ENCODE measurements at regions not wholly inside any gene's neighbourhood (a gene's known extent, or its start where the extent isn't known, plus 50 kb on each side); places are given as distances from the start of the nearest gene placed in this dataset.
"Not testable (repeated sequence)": the region's sequence is repeated elsewhere in the genome, so short reads cannot be mapped to it uniquely, and the experiment has no call there.

DNA sequence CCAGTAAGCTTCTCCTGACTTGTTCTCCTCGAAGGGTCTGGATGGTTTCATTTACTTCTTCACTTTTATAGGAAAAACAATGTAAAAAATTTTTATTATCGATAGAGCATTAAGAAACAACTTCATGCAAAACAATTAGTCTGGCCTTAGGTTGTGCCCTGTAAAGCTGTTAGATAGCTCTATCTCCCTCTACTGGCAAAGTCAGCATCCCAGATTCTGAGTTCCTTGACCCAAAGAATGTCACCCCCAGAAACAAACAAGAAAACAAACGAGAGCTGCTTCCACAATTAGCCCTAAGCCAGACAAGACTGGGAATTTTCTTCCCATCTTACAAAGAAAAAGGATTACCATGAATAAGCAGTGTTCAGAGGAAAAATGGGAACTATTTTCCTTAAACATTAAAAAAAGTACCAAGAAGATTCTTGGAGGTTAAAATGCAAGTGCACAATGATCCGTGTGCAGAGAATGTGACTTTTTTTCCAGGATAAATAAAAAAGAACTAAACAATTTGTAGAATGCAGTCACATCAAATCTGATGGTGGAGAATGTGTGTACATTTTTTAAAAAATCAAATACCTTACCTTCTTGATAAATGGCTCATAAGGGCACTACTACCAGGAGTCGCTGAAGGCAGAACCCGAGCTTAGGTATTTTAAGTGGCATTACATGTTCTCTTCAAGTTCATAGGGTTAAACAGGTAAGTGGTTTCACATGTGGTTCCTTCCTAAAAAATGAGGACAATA is 293.2 kb downstream of the FBXO8 start:
- Histone ChIP-seq H3K27me3 (ENCODE audit: control insufficient read depth, insufficient read depth, low read length) (no peaks in the 10 kb centered on the region), H3K4me3 (ENCODE audit: insufficient read depth, low read depth, low read length) (no peak overlapping the region), H3K36me3 (replicated peaks; ENCODE audit: control insufficient read depth, insufficient read depth, low read length) (no peaks in the 10 kb centered on the region)
- DNase-seq, result peak; percentile 5

GRCh38 chr4:173963523-173963922 is 319.9 kb downstream of the FBXO8 start:
- H3K4me3 ChIP-seq (ENCODE audit: insufficient read depth, low read depth, low read length); DNase-seq; H3K27me3 ChIP-seq (ENCODE audit: control insufficient read depth, insufficient read depth, low read length); H3K36me3 ChIP-seq (replicated peaks; ENCODE audit: control insufficient read depth, insufficient read depth, low read length): not testable (repeated sequence)

DNA sequence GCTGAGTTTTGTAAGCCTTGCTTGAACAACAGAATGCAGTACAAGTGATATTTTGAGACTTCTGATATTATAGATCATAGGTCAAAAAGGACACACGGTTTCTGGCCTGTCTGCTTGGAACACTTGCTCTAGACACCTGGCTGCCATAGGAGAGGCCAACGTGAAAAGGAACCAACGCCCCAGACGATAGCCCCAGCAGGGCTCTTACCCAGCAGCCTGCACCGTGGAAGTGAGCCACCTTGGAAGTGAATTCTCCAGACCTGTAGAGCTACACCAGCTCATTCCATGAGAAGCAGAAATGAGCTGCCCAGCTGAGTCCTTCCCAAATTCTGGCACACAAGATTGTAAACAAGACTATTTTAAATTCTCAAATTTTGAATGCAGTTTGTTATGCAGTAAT is 323.1 kb downstream of the FBXO8 start:
- Histone ChIP-seq H3K27me3 (ENCODE audit: control insufficient read depth, insufficient read depth, low read length) (no peaks in the 10 kb centered on the region), H3K36me3 (replicated peaks; ENCODE audit: control insufficient read depth, insufficient read depth, low read length) (no peaks in the 10 kb centered on the region), H3K4me3 (ENCODE audit: insufficient read depth, low read depth, low read length) (no peak overlapping the region)
- DNase-seq, result no peak

- Histone ChIP-seq H3K4me3 (ENCODE audit: insufficient read depth, low read depth, low read length) (no peak overlapping the region), H3K27me3 (ENCODE audit: control insufficient read depth, insufficient read depth, low read length) (no peaks in the 10 kb centered on the region), H3K36me3 (replicated peaks; ENCODE audit: control insufficient read depth, insufficient read depth, low read length) (no peaks in the 10 kb centered on the region)
- DNase-seq, result no peak
Observed at GRCh38 chr4:173958445-173958844, 325.0 kb downstream of the FBXO8 start.

GRCh38 chr4:173943547-173943946 is 339.9 kb downstream of the FBXO8 start:
- Histone ChIP-seq H3K4me3 (ENCODE audit: insufficient read depth, low read depth, low read length) (no peak overlapping the region), H3K27me3 (ENCODE audit: control insufficient read depth, insufficient read depth, low read length) (no peaks in the 10 kb centered on the region), H3K36me3 (replicated peaks; ENCODE audit: control insufficient read depth, insufficient read depth, low read length) (no peaks in the 10 kb centered on the region)
- no peak for DNase-seq

DNA sequence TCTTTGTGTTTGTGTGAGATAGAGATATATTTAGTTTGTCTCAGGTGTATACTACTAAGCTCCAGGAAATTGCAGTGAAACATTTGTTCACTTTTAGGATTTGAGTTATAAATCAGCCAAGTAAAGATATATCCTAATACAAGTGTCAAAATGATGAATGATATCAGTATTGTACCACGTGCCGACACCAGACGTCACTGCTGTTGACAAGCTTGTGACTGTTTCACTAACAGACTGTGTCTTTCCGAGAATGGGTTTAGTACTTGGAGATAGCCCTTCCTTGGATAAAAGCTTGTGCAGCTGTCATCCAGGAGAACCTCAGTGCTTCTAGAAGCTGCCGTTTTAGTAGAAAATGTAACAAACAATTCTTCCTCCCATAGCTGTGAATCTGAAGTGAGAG is 343.3 kb downstream of the FBXO8 start:
- no peak for DNase-seq
- no peaks in the 10 kb centered on the region for H3K36me3 ChIP-seq (replicated peaks; ENCODE audit: control insufficient read depth, insufficient read depth, low read length)
- no peaks in the 10 kb centered on the region for H3K27me3 ChIP-seq (ENCODE audit: control insufficient read depth, insufficient read depth, low read length)
- H3K4me3 ChIP-seq (ENCODE audit: insufficient read depth, low read depth, low read length), result no peak overlapping the region

DNA sequence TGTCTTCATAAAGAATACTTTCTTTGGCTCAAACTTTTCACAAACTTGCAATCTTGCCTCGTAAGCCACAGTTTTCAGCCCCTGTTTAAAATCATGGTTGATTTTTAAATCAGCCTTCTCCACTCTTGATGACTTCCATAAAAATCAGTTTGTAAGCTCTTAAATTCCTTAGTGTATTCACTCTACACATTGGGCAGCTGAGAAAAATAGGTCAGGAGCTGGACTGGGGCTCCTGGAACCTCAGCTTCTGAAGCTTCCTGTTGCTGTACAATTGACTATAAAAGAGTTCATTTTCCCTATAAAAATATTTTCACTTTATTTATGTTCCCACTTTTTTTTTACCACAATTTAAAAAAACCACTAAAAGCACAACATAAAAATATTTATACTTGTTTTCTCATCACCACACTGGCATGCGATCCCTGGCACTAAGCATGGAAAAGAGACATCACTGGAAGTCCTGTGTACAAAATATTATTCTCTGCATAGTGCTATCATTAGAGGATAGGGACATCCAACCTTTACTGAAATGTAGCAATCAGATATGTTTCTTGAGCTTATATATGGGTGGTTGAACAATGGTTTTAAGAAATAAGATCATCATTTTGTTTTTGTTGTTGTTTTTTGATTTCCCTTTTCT is 345.7 kb downstream of the FBXO8 start:
- Histone ChIP-seq H3K36me3 (replicated peaks; ENCODE audit: control insufficient read depth, insufficient read depth, low read length) (no peaks in the 10 kb centered on the region), H3K27me3 (ENCODE audit: control insufficient read depth, insufficient read depth, low read length) (no peaks in the 10 kb centered on the region), H3K4me3 (ENCODE audit: insufficient read depth, low read depth, low read length) (no peak overlapping the region)
- no peak for DNase-seq

DNA sequence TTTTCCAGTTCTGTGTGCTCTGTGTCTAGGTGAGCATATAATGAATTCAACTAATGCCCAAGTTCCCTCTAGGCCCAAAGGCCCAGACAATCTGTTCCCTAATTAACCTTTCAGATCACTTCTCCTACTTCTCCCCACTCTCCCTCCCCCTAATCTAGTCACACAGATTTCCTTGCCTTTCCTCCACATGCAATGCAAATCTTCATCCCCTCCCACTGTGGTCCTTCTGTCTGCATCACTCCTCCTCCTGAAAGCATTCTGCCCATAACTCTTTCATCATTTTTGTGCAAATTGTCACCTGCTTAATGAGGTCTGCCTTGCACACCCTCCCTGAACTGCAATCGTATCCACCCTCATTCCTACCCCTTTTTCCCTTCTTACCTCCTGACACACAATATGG is 346.6 kb downstream of the FBXO8 start:
- H3K36me3 ChIP-seq (replicated peaks; ENCODE audit: control insufficient read depth, insufficient read depth, low read length), result no peaks in the 10 kb centered on the region
- peak; percentile 9 for DNase-seq
- no peak overlapping the region for H3K4me3 ChIP-seq (ENCODE audit: insufficient read depth, low read depth, low read length)
- no peaks in the 10 kb centered on the region for H3K27me3 ChIP-seq (ENCODE audit: control insufficient read depth, insufficient read depth, low read length)

DNA sequence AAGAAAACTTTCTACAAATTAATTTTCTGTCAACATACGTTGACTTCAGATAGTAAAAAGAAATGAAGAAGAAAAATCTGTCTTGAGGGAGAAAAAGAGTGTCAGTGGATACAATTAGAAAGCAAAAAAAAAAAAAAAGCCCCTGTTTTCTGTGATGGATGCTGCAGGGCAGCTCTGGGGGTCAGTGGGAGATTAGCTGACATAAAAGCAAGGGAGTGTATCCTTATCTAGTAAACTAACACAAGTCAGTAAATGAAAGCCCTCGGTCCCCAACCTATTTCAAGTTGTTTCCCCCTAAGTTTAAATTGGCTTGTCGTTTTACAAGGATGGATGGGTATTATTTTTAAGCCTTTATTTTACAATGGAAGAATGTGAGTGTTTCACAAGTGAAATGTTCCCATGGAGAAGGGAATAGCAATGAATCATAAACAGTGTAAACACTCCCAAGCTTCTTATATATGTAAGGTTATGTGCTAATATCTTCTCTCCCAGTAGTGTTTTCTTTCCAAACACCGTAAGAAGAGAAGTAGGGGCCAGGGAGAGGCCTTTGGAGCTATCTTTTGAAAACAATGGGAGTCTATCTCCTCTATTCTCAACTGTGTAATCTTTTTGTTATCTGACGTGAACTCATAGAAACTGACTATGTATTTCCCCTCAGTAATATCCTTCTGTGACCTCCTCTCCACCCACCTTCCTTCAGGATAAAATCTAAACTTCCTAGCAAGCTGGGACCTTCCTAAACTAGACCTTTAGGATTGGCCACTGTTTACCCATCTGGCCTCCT is 347.7 kb downstream of the FBXO8 start:
- no peak for DNase-seq
- Histone ChIP-seq H3K27me3 (ENCODE audit: control insufficient read depth, insufficient read depth, low read length) (no peaks in the 10 kb centered on the region), H3K4me3 (ENCODE audit: insufficient read depth, low read depth, low read length) (no peak overlapping the region), H3K36me3 (replicated peaks; ENCODE audit: control insufficient read depth, insufficient read depth, low read length) (no peaks in the 10 kb centered on the region)

- no peaks in the 10 kb centered on the region for H3K36me3 ChIP-seq (replicated peaks; ENCODE audit: control insufficient read depth, insufficient read depth, low read length)
- no peak for DNase-seq
- no peak overlapping the region for H3K4me3 ChIP-seq (ENCODE audit: insufficient read depth, low read depth, low read length)
Observed at GRCh38 chr4:173934933-173935620, 348.4 kb downstream of the FBXO8 start.

GRCh38 chr4:173934201-173934600 is 349.3 kb downstream of the FBXO8 start:
- no peak for DNase-seq
- no peaks in the 10 kb centered on the region for H3K36me3 ChIP-seq (replicated peaks; ENCODE audit: control insufficient read depth, insufficient read depth, low read length)
- H3K27me3 ChIP-seq (ENCODE audit: control insufficient read depth, insufficient read depth, low read length), result no peaks in the 10 kb centered on the region
- no peak overlapping the region for H3K4me3 ChIP-seq (ENCODE audit: insufficient read depth, low read depth, low read length)

More at GRCh38 chr4:173934933-173935620, 348.4 kb downstream of the FBXO8 start:
- H3K27me3 ChIP-seq (ENCODE audit: control insufficient read depth, insufficient read depth, low read length), result no peaks in the 10 kb centered on the region

GRCh38 chr4:173932701-173933100 is 350.8 kb downstream of the FBXO8 start:
- DNase-seq, result no peak
- no peaks in the 10 kb centered on the region for H3K27me3 ChIP-seq (ENCODE audit: control insufficient read depth, insufficient read depth, low read length)
- no peaks in the 10 kb centered on the region for H3K36me3 ChIP-seq (replicated peaks; ENCODE audit: control insufficient read depth, insufficient read depth, low read length)
- H3K4me3 ChIP-seq (ENCODE audit: insufficient read depth, low read depth, low read length), result no peak overlapping the region

DNA sequence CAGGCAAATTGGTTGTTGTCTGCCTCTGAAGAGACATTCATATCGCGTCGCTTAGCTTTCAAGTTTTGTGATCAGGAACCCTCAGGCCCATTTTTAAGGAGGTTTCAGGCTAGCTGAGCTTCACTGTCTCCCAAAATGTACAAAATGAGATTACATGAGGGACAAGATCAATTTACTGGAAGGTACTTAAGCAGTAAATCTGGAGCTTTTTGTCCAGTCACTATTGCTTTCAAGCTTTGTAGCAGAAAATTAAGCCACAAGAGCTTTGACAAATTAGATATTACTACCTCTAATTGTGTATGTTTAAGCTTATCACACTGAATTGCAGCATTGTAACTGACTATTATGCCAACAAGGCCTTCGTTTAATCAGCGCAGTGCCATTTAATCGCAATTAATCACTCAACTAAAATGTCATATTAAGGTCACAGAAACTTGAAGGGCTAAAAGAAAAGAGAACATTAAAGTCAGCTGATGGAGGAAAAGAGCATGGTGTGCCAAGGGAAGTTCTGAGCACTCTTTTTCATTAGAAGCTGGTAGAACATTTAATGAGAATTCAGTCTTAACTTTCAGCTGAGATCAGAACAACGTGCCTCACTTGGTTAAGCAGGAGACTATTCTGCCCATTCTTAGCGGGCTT is 353.0 kb downstream of the FBXO8 start:
- DNase-seq, result no peak
- H3K4me3 ChIP-seq (ENCODE audit: insufficient read depth, low read depth, low read length), result no peak overlapping the region
- H3K36me3 ChIP-seq (replicated peaks; ENCODE audit: control insufficient read depth, insufficient read depth, low read length), result no peaks in the 10 kb centered on the region
- H3K27me3 ChIP-seq (ENCODE audit: control insufficient read depth, insufficient read depth, low read length), result no peaks in the 10 kb centered on the region

DNA sequence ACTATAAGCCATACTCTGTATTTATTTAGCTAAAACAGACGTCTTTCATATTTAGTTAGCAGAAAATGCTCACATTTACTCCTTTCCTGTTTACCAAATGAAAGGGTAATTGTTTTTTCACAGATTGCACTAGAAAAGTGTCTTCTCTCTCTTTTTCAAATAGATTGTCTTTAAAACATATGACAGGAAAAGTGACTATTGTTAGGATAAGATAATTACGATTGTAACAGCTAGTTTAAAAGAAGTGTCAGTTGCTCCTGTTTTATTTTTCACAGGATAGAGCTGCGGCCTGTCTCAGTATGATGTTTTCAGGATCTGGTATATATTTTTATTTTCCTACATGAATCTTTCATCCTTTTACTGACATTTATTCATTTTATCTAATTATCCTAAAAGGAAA is 353.5 kb downstream of the FBXO8 start:
- Histone ChIP-seq H3K27me3 (ENCODE audit: control insufficient read depth, insufficient read depth, low read length) (no peaks in the 10 kb centered on the region), H3K36me3 (replicated peaks; ENCODE audit: control insufficient read depth, insufficient read depth, low read length) (no peaks in the 10 kb centered on the region), H3K4me3 (ENCODE audit: insufficient read depth, low read depth, low read length) (no peak overlapping the region)
- DNase-seq, result no peak

Data from H7 (cell line).